RWPE2 (cell line): ENCODE measurements at regions not wholly inside any gene's neighbourhood (a gene's known extent, or its start where the extent isn't known, plus 50 kb on each side); places are given as distances from the start of the nearest gene placed in this dataset.

Source experiments
- ATAC-seq: fragments of 200-7000 bp; cut with Tn5 transposase; 3 replicates; pipeline ENCODE4 v1.9.1; 2021; ENCODE audit warnings: low read depth
- DNase-seq: peaks from one replicate; pipeline ENCODE4 v3.0.0-alpha.2; 2020; ENCODE audit warnings: low spot score
- H3K27ac ChIP-seq: fragments of 450-650 bp; 2 replicates; pipeline ENCODE4 v1.5.1; 2017; ENCODE audit warnings: mild to moderate bottlenecking; ENCODE audit not compliant: poor library complexity, severe bottlenecking
- H3K27me3 ChIP-seq: fragments of 250-450 bp; sonication (Bioruptor Pico); 2 replicates; pipeline ENCODE4 v1.5.1; 2021; ENCODE audit warnings: mild to moderate bottlenecking, moderate library complexity; ENCODE audit not compliant: insufficient read depth, poor library complexity, severe bottlenecking
- H3K36me3 ChIP-seq: fragments of 250-450 bp; sonication (Bioruptor Pico); 2 replicates; pipeline ENCODE4 v1.5.1; 2020; ENCODE audit warnings: low read depth, mild to moderate bottlenecking, moderate library complexity
- H3K4me1 ChIP-seq: fragments of 250-450 bp; sonication (Bioruptor Pico); 2 replicates; pipeline ENCODE4 v1.5.1; 2021; ENCODE audit warnings: mild to moderate bottlenecking, moderate library complexity; ENCODE audit not compliant: insufficient read depth, poor library complexity, severe bottlenecking
- H3K4me3 ChIP-seq: fragments of 250-450 bp; sonication (Bioruptor Pico); 2 replicates; pipeline ENCODE4 v1.5.1; 2021; ENCODE audit warnings: mild to moderate bottlenecking, moderate library complexity; ENCODE audit not compliant: severe bottlenecking
- H3K9me3 ChIP-seq: fragments of 250-450 bp; sonication (Bioruptor Pico); 2 replicates; pipeline ENCODE4 v1.5.1; 2021; ENCODE audit warnings: mild to moderate bottlenecking, moderate library complexity; ENCODE audit not compliant: severe bottlenecking
- TF ChIP-seq, protein P1 (sequence below): fragments of 450-650 bp; IDR thresholded peaks from one replicate; pipeline ENCODE4 v1.5.1; 2017; ENCODE audit warnings: mild to moderate bottlenecking, moderate library complexity; ENCODE audit not compliant: poor library complexity, severe bottlenecking

DNA sequence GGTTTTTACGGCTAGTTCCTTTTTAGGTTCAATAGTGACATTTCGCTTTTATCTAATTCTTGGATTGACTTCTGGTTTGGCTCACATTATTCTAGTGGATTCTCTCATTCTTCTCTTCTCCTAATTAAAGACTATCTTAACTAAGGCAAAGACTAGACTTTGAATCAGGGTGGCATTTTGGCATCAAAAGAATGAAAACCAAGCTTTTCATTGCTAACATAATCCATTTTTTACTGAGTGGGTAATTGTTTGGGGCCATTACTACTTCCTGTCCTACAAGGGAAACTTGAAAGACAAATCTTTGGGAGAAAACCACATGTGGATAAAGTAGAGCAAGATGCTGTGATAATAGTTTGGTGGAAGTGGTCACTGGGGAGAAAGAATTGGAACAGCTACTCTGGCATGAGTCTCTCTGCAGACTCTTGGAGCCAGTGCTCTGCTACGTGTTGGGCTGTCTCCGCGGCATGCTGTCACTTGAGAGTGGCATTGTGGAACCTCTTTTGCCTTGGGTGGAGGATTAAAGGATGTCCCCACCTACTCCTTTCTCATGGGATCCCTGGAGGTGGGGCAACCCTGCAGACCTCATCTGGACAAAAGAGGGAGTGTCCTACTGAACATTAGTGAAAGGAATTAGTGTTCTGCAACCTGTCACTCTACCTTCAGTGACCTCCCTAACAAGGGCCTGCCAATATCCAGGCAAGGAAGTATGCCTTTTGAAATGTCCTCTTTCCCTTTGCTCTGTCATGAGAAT is 280.4 kb downstream of the PSAT1 start:
- TF ChIP-seq, protein P1, sequence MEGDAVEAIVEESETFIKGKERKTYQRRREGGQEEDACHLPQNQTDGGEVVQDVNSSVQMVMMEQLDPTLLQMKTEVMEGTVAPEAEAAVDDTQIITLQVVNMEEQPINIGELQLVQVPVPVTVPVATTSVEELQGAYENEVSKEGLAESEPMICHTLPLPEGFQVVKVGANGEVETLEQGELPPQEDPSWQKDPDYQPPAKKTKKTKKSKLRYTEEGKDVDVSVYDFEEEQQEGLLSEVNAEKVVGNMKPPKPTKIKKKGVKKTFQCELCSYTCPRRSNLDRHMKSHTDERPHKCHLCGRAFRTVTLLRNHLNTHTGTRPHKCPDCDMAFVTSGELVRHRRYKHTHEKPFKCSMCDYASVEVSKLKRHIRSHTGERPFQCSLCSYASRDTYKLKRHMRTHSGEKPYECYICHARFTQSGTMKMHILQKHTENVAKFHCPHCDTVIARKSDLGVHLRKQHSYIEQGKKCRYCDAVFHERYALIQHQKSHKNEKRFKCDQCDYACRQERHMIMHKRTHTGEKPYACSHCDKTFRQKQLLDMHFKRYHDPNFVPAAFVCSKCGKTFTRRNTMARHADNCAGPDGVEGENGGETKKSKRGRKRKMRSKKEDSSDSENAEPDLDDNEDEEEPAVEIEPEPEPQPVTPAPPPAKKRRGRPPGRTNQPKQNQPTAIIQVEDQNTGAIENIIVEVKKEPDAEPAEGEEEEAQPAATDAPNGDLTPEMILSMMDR = no peak
- H3K27me3 ChIP-seq = no peaks in the 10 kb centered on the region
- DNase-seq (no peak), ATAC-seq (no peak)
- H3K4me1 ChIP-seq = no peaks in the 10 kb centered on the region
- no peaks in the 10 kb centered on the region for H3K9me3 ChIP-seq
- H3K4me3 ChIP-seq = no peak overlapping the region
- no peak overlapping the region for H3K27ac ChIP-seq
- H3K36me3 ChIP-seq = no peaks in the 10 kb centered on the region

DNA sequence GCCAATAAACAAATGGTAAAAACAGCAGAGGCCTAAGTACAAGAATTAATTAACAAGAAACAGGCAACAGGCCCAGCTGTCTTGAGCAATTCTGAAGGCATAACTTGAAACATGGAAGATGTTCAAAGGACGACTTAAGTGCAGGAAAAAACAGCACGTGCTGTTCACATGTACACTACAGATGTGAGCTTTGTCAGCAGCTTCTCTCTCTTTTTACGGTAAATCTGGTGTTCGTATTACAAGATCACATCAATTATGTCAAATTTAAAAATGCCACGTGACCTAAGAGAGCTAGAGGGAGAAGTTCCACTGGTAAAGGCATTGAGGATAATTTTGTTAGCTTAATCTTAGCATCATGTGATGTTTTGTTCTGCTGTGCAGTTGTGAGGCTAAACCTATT is 281.1 kb downstream of the PSAT1 start:
- DNase-seq (no peak), ATAC-seq (no peak)
- no peaks in the 10 kb centered on the region for H3K4me1 ChIP-seq
- TF ChIP-seq, protein P1 = no peak
- H3K27ac ChIP-seq = no peak overlapping the region
- H3K9me3 ChIP-seq = no peaks in the 10 kb centered on the region
- H3K27me3 ChIP-seq = no peaks in the 10 kb centered on the region
- no peaks in the 10 kb centered on the region for H3K36me3 ChIP-seq
- no peak overlapping the region for H3K4me3 ChIP-seq

DNA sequence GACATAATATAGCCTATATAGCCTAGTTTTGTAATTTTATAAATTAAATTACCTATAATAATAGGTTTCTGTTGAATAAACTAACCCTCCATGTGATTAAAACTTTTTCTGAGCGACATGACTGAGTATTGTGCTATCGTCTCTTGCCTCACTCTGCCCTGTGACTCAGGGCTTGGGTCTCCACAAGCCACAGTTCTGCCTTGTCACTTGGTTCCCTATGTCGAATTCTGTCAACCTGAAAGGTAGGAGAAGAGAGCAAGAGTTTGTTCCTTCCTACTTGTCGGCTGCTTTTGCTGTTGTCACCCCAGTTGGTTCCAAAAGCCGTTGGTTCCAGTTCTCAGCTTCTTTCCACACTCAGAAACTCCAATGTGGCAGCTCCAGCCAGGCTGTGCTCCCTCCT is 285.9 kb downstream of the PSAT1 start:
- H3K27ac ChIP-seq = no peak overlapping the region
- no peak overlapping the region for H3K4me3 ChIP-seq
- no peaks in the 10 kb centered on the region for H3K9me3 ChIP-seq
- no peak for ATAC-seq
- no peaks in the 10 kb centered on the region for H3K4me1 ChIP-seq
- no peak for DNase-seq
- H3K27me3 ChIP-seq = no peaks in the 10 kb centered on the region
- H3K36me3 ChIP-seq = no peaks in the 10 kb centered on the region
- TF ChIP-seq, protein P1 = no peak

DNA sequence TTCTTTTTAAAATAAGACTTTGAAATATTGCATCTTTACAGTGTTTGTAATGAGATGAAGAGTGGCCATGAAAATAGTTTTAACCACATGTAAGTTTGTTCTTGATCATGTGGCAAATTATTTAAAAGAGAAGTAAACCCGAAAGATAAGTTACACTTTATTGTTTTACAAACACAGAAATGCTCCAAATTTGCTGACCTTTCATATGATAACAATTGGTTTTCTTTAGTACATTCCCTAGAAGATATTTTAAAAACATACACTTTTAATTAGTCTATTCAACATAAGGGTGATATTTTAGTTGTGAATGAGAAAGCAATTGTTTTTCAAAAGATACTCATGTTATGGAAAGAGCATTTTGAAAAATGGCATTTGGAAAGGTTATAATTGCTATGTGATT is 287.7 kb downstream of the PSAT1 start:
- H3K4me1 ChIP-seq = no peaks in the 10 kb centered on the region
- DNase-seq (no peak), ATAC-seq (no peak)
- TF ChIP-seq, protein P1 = no peak
- no peak overlapping the region for H3K27ac ChIP-seq
- H3K36me3 ChIP-seq = no peaks in the 10 kb centered on the region
- no peaks in the 10 kb centered on the region for H3K27me3 ChIP-seq
- no peak overlapping the region for H3K4me3 ChIP-seq
- H3K9me3 ChIP-seq = no peaks in the 10 kb centered on the region

DNA sequence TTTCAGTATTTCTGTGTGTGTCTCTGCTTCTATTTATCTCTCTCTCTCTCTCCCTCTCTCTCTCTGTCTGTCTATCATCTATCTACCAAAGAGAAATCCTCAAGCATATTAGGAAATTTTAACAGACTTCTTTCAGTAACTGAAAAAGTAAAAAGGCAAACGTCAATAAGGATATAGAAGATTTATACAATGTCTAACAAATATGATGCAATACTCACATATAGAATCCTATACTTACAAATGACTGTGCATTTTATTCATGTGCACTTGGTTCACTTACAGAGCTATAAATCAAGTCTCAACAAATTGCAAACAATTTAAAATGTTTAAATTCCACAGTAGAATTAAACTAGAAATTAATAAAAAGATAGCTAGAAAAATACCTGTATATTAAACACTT is 289.0 kb downstream of the PSAT1 start:
- no peaks in the 10 kb centered on the region for H3K9me3 ChIP-seq
- H3K27ac ChIP-seq = no peak overlapping the region
- no peak overlapping the region for H3K4me3 ChIP-seq
- ATAC-seq (no peak), DNase-seq (no peak)
- H3K36me3 ChIP-seq = no peaks in the 10 kb centered on the region
- no peaks in the 10 kb centered on the region for H3K4me1 ChIP-seq
- TF ChIP-seq, protein P1 = no peak
- H3K27me3 ChIP-seq = no peaks in the 10 kb centered on the region
